Smooth muscle cell of the brain vasculature (primary cell): ENCODE measurements at regions not wholly inside any gene's neighbourhood (a gene's known extent, or its start where the extent isn't known, plus 50 kb on each side); places are given as distances from the start of the nearest gene placed in this dataset.
"Not testable (repeated sequence)": the region's sequence is repeated elsewhere in the genome, so short reads cannot be mapped to it uniquely, and the experiment has no call there.

Experiments used
- DNase-seq: peaks from one replicate; pipeline ENCODE4 v3.0.0-alpha.2; 2012; ENCODE audit warnings: low read depth, low spot score

GRCh38 chr18:70827632-70828031 lies 538.8 kb downstream of the SOCS6 start:
- DNase-seq: no peak

- DNase-seq: no peak
Measured at GRCh38 chr18:70826571-70826970, 537.7 kb downstream of the SOCS6 start.

- no peak for DNase-seq
Measured at GRCh38 chr18:70822691-70823090, 533.8 kb downstream of the SOCS6 start.

GRCh38 chr18:70822117-70822516 lies 533.3 kb downstream of the SOCS6 start:
- no peak for DNase-seq

DNA sequence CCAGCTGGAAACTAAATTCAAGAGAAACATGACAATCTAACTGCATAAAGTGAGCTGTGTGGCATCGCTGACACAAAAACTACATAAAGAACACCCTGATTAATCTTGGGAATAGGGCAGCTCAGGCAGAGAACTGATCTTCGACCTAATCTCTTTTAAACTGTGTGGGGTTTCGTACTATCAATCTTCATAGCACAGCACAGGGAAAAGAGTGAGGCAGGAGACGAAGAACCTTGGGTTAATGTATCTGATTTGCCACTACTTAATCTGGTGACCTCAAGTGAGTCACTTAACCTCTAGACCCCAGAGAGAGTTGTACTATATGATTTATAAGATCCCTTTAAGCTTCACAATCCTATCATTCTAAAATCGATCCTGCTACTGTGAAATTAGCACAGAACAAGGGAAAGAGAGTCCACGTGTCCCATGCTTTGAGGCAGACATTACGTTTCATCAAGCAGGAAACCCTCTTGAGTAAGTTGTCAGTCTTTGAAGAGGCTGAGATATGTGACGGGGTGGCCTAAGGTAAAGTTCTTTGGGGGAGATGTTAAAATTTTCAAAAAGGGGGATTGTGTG lies 519.7 kb downstream of the SOCS6 start:
- no peak for DNase-seq

DNA sequence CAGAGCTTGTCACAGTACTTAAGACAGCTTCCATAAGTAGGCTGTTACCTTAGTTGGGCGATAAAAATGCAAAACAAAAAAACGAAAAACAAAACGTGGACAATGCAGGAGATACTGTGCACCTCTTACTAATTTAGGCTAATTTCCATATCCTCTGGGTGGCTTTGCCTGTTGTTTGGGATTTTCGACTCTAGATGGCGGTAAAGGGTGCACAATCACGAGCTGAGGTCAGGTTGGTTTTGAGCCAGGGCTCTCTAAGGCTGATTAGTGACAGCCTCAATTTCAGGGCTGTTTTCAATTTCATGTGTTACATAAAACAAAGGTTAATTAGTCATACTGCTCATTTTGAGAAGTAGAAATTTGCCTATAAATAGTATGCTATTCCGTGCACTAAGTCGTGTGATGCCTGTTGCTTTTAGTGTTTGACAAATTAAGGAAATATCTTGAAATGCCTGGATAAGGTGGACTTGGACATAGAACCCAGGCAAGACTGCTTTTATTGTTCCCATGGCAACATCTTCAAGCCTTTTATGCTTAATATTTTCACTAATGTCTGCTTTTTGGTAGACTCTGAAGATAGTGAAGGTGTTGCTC lies 493.1 kb downstream of the SOCS6 start:
- DNase-seq: no peak

DNA sequence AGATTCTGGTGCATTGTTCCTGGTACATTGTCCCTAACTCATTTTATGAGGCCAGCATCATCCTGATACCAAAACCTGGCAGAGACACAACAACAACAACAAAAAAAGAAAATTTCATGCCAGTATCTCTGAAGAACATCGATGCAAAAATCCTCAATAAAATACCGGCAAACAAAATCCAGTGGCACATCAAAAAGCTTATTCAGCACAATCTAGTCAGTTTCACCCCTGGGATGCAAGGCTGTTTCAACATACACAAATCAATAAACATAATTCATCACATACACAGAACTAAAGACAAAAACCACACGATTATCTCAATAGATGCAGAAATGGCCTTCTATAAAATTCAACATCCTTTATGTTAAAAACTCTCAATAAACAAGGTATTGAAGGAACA lies 477.4 kb downstream of the SOCS6 start:
- not testable (repeated sequence) for DNase-seq

DNA sequence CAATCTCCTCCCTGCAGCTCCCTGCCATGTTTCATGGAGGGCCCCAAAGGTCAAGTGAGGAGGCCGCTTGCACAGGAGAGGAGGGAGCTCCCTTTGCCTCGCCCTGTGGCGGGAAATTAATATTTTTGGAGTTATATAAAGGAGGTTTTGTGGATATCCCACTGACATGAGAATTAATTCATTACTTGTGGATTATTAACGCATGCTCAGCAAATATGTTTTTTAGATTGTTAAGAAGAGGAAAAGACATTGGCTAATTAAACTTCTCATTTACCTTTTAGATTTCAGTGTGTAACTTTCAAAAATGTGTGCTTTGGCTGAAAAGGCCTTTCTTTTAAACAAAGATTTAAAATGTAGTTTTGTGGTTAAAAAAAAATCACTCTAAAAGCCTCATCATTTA lies 474.0 kb downstream of the SOCS6 start:
- DNase-seq: no peak

DNA sequence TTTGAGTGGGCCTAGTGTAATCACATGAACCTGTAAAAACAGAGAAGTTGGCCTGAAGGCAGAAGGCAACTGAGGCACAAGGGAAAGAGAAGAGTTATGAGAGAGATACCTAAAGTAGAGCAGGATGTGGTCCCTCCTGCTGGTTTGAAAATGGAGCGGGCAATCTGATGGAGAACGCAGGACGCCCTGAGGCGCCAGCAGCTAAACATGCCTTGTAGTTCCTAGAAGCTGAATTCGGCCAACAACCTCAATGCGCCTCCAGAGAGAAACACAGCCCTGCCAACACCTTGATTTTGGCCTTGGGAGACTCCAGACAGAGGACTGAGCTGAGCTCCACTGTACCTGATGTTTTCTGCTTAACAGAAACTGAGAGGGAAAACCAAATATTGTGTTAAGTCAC lies 469.9 kb downstream of the SOCS6 start:
- no peak for DNase-seq

DNA sequence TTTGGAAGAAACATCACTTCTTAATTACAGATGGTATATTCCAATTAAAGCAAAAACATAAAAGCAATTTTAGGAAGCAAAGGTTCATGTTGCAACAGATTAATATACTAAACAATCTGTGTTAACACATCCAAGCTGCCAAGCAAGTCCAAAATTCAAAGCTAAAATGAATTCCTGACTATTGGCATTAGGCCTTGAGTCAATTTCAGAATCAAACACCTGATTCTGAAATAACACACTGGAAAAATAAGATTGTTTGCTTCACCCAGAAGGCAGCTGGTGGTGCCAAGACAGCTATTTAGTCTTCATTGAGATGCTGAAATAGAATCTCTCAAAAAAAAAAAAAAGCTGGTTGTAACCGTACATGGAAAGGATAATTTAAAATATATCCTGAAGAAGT lies 465.6 kb downstream of the SOCS6 start:
- no peak for DNase-seq

GRCh38 chr18:70732916-70733315 lies 444.1 kb downstream of the SOCS6 start:
- DNase-seq: no peak

DNA sequence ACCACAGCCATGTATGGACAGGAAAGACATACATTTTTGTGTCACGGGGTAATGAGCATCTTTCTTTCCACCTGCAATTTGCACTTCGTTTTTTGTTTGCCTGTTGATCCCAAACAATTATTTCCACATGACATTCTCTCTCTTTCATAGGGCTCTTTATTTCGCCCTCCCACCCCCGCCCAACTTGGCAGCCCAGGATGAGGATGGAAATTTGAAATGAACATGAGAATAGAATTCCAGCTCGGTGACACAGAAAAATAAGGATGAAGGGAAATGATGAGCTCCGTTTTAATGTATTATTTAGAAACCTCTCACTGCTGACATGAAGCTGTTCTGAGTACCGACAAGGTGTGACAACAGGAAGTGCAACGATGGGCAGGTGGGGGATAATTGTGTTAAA lies 443.3 kb downstream of the SOCS6 start:
- no peak for DNase-seq

DNA sequence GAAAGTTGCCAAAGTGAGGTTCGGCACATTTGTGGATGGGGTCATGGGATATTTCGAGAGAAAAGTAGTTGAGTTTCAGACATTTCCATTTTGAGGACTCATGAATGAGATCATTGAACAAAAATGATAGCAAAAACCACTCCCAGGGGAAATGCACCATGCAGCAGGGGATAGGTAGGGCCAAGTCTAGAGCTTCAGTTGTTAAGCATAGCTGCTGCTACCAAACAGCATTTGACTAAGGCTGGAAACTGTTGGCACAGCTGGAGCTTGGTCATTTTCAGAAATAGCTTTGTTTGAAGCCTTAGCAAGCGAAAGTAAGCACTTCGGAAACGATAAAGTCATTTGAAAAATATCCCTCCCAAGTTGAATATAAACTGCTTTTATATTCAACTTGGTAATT lies 431.8 kb downstream of the SOCS6 start:
- no peak for DNase-seq

GRCh38 chr18:70709720-70710119 lies 420.9 kb downstream of the SOCS6 start:
- DNase-seq: no peak

GRCh38 chr18:70709144-70709543 lies 420.3 kb downstream of the SOCS6 start:
- no peak for DNase-seq

DNA sequence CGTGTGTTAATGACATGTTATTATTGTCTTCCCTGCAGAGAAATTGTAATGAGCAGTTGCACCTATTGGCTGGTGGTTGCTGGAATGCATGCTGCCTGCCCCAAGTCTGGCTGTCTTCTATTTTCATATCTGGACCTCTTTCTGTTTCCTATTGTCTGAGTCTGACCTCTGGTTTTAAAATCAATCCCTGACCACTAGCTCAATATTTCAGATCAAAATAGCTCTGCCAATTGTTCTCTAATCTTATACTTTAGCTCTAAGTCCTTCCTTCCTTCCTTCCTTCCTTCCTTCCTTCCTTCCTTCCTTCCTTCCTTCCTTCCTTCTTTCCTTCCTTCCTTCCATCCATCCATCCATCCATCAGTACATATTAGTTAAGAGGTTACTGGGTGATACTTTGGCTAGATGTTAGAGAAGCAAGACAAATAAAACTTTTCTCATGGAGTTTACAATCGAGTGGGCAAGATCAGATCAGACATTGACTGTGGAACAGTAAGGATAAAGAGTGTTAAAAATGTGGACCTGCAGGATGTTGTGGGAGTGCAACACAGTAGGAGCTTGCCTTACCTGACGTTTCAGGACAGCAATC lies 417.1 kb downstream of the SOCS6 start:
- DNase-seq: no peak

DNA sequence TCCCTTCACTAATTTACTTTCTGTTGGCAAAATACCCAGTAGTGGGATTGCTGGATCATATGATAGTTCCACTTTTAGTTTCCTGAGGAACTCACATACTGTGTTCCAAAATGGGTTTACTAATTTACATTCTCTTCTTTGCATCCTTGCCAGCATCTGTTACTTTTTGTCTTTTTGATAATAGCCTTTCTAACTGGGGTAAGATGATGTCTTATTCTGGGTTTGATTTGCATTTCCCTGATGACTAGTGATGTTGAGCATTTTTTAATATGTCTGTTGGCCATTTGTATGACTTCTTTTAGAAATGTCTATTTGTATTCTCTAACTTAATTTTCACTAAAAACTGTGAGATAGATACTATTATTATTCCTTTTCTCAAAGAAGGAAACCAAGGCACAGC lies 411.7 kb downstream of the SOCS6 start:
- no peak for DNase-seq

- no peak for DNase-seq
Measured at GRCh38 chr18:70698574-70698973, 409.7 kb downstream of the SOCS6 start.

DNA sequence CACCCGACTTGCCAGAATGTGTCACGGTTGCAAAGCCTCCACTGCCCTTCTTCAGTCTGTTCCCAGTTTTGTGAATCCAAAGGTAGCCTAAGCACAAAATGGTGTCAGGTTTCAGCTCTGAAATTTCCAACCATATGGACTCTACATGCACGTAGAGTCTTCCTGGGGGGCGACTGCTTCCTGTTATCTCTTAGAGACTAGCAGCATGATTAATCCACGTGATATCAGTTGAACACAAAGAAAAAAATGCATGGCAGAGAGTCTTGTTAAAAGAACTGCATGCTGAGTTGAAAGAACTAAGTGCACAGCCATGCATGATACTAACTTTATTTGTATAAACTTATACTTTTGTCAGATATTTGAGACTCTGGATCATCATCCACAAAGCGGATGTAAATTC lies 404.4 kb downstream of the SOCS6 start:
- no peak for DNase-seq

GRCh38 chr18:70689765-70690164 lies 400.9 kb downstream of the SOCS6 start:
- not testable (repeated sequence) for DNase-seq

DNA sequence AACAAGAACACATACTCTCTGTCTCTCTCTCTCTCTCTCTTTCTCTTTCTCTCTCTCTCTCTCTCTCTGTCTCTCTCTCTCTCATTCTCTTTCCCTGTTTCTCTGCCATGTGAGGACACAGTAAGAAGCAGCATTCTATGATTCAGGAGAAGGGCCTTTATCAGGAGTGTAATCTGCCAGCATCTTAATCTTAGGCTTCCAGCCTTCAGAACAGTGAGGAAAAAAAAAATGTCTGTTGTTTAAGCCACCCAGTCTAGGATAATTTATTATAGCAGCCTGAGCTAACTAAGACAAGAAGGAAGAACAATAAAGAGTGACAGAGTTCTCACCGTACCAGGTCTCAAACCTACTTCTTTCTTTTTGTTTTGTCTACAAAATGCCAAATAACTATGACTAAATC lies 399.4 kb downstream of the SOCS6 start:
- DNase-seq: no peak

DNA sequence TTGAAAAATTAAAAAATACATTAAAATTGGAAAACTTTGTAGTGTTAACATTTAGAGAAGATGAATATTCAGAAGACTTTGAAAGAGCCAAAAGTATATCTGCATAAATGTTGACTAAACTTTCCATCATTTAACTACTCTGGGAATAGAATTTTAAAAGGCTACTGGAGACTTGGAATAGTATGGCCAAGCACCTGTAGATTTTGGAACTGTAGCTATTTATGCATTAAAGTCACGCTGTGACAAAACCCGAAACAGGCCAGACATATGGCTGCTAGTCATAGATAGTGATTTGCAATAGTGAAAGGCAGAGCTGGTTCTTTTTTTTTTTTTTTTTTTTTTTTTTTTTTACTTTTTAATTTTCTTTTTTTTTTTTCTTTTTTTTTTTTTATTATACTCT lies 396.0 kb downstream of the SOCS6 start:
- no peak for DNase-seq

DNA sequence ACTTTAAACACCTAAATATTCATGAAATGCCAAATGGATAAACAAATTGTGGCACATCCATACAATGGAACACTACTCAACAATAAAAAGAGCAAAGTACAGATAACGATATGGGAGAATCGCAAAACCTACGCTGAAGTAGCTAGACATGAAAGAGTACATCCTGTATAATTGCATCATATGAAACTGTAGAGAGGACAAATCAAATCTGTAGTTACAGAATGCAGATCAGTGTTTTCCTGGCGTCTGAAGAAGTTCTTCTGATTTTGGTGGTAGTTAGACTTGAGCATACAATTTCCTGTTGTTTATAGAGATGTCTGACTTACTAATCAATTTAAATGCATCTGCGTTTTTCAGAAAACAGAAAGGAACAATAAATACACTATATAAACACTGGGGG lies 394.4 kb downstream of the SOCS6 start:
- no peak for DNase-seq

GRCh38 chr18:70674896-70675295 lies 386.1 kb downstream of the SOCS6 start:
- DNase-seq: no peak
